ENCODE measurements at regions not wholly inside any gene's neighbourhood (a gene's known extent, or its start where the extent isn't known, plus 50 kb on each side); places are given as distances from the start of the nearest gene placed in this dataset.
A peak's percentile ranks its signal among the peaks of the same experiment; 100 is the strongest.

GRCh38 chr11:76721755-76722677 lies 51.5 kb upstream of the LRRC32 start:
- DNase-seq = peak; percentile 81 to 87

GRCh38 chr11:76723142-76723541 lies 52.6 kb upstream of the LRRC32 start:
- DNase-seq = no peak

- no peak for DNase-seq
Observed at GRCh38 chr11:76723548-76723947, 53.0 kb upstream of the LRRC32 start.

- peak in 1 of 2 donors; percentile 5 for DNase-seq
Observed at GRCh38 chr11:76724171-76724768, 53.7 kb upstream of the LRRC32 start.

- no peak for DNase-seq
Observed at GRCh38 chr11:76728227-76728626, 54.9 kb upstream of the TSKU start.

- DNase-seq = no peak
Observed at GRCh38 chr11:76728778-76729177, 54.4 kb upstream of the TSKU start.

- DNase-seq = no peak
Observed at GRCh38 chr11:76729214-76729613, 53.9 kb upstream of the TSKU start.

- DNase-seq = no peak
Observed at GRCh38 chr11:76730887-76731565, 52.1 kb upstream of the TSKU start.

- no peak for DNase-seq
Observed at GRCh38 chr11:76732643-76733042, 50.5 kb upstream of the TSKU start.

Data from stimulated activated CD4-positive, alpha-beta T cell treated with anti-CD3 and anti-CD28 coated beads, Interleukin-2, amount 100 ng/mL, for 24 hours (primary cell).